ENCODE measurements at regions not wholly inside any gene's neighbourhood (a gene's known extent, or its start where the extent isn't known, plus 50 kb on each side); places are given as distances from the start of the nearest gene placed in this dataset.
"Not testable (repeated sequence)": the region's sequence is repeated elsewhere in the genome, so short reads cannot be mapped to it uniquely, and the experiment has no call there.

DNA sequence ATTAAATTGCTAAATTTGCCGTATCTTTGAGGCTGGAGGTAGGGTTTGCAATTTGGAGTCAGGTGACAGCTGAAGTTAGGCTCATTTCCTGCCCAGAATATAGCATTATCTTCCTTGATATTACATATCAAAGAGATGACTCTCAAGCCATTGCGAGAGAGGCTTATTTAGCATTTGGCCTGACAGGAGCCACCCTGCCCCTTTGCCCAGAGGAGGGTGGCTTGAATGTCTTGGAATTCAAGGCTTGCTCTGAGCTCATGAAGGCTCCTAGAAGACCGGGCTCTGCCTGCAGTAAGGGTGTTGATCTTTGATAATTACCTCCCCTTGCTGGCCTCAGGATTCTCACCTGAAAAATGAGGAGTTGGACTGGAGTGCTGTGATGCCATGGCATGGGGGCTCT lies 251.4 kb upstream of the C2CD4B start:
- Histone ChIP-seq H3K27ac (ENCODE audit: low read length) (no peak overlapping the region), H2AFZ (ENCODE audit: low read length) (no peak overlapping the region), H3K36me3 (replicated peaks; ENCODE audit: insufficient read depth, low read length) (no peaks in the 10 kb centered on the region), H4K20me1 (ENCODE audit: insufficient read depth, low read length) (no peaks in the 10 kb centered on the region), H3K4me1 (ENCODE audit: low read length) (no peaks in the 10 kb centered on the region), H3K27me3 (replicated peaks; ENCODE audit: insufficient read depth, low read length) (no peaks in the 10 kb centered on the region), H3K9ac (ENCODE audit: low read length) (no peak overlapping the region), H3K4me3 (ENCODE audit: low read length) (no peak overlapping the region), H3K79me2 (ENCODE audit: low read length) (no peaks in the 10 kb centered on the region), H3K4me2 (ENCODE audit: low read depth, low read length) (no peak overlapping the region), H3K9me3 (replicated peaks; ENCODE audit: insufficient read depth, low read length) (no peaks in the 10 kb centered on the region), H3K9me2 (replicated peaks; ENCODE audit: insufficient read depth, low read length) (no peaks in the 10 kb centered on the region), H3F3A (ENCODE audit: insufficient read depth, low read length) (no peaks in the 10 kb centered on the region)
- TF ChIP-seq, protein P1, sequence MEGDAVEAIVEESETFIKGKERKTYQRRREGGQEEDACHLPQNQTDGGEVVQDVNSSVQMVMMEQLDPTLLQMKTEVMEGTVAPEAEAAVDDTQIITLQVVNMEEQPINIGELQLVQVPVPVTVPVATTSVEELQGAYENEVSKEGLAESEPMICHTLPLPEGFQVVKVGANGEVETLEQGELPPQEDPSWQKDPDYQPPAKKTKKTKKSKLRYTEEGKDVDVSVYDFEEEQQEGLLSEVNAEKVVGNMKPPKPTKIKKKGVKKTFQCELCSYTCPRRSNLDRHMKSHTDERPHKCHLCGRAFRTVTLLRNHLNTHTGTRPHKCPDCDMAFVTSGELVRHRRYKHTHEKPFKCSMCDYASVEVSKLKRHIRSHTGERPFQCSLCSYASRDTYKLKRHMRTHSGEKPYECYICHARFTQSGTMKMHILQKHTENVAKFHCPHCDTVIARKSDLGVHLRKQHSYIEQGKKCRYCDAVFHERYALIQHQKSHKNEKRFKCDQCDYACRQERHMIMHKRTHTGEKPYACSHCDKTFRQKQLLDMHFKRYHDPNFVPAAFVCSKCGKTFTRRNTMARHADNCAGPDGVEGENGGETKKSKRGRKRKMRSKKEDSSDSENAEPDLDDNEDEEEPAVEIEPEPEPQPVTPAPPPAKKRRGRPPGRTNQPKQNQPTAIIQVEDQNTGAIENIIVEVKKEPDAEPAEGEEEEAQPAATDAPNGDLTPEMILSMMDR (IDR thresholded peaks at IDR 0.05; ENCODE audit: low read length) = no peak
- DNase-seq = no peak

GRCh38 chr15:62417439-62417838 lies 252.4 kb upstream of the C2CD4B start:
- Histone ChIP-seq H3K4me2 (ENCODE audit: low read depth, low read length) (no peak overlapping the region), H3K4me1 (ENCODE audit: low read length) (no peaks in the 10 kb centered on the region), H2AFZ (ENCODE audit: low read length) (no peak overlapping the region), H3K9me3 (replicated peaks; ENCODE audit: insufficient read depth, low read length) (no peaks in the 10 kb centered on the region), H3K79me2 (ENCODE audit: low read length) (no peaks in the 10 kb centered on the region), H3K27me3 (replicated peaks; ENCODE audit: insufficient read depth, low read length) (no peaks in the 10 kb centered on the region), H3K4me3 (ENCODE audit: low read length) (no peak overlapping the region), H3K27ac (ENCODE audit: low read length) (no peak overlapping the region), H3K9me2 (replicated peaks; ENCODE audit: insufficient read depth, low read length) (no peaks in the 10 kb centered on the region), H4K20me1 (ENCODE audit: insufficient read depth, low read length) (no peaks in the 10 kb centered on the region), H3F3A (ENCODE audit: insufficient read depth, low read length) (no peaks in the 10 kb centered on the region), H3K36me3 (replicated peaks; ENCODE audit: insufficient read depth, low read length) (no peaks in the 10 kb centered on the region), H3K9ac (ENCODE audit: low read length) (no peak overlapping the region)
- no peak for DNase-seq
- no peak for TF ChIP-seq EZH2phosphoT487 (IDR thresholded peaks at IDR 0.05; ENCODE audit: low read length)
- TF ChIP-seq EZH2 (optimal IDR thresholded peaks at IDR 0.05; ENCODE audit: low read depth, low read length) = no peak

DNA sequence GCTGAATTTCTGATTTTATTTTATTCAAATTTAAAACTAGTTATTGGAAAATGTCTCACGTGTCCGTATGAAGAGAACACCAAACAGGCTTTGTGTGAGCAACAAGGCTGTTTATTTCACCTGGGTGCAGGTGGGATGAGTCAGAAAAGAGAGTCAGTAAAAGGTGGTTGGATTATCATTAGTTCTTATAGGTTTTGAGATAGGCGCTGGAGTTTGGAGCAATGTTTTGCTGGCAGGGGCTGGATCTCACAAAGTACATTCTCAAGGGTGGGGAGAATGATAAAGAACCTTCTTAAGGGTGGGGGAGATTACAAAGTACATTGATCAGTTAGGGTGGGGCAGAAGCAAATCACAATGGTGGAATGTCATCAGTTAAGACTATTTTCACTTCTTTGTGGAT lies 253.4 kb upstream of the C2CD4B start:
- not testable (repeated sequence) for H3K4me2 ChIP-seq (ENCODE audit: low read depth, low read length); H3K4me1 ChIP-seq (ENCODE audit: low read length); H3K9me2 ChIP-seq (replicated peaks; ENCODE audit: insufficient read depth, low read length); DNase-seq; H3K27ac ChIP-seq (ENCODE audit: low read length); H2AFZ ChIP-seq (ENCODE audit: low read length); H3K36me3 ChIP-seq (replicated peaks; ENCODE audit: insufficient read depth, low read length); H3K9ac ChIP-seq (ENCODE audit: low read length); H3K9me3 ChIP-seq (replicated peaks; ENCODE audit: insufficient read depth, low read length); H3K79me2 ChIP-seq (ENCODE audit: low read length); H3F3A ChIP-seq (ENCODE audit: insufficient read depth, low read length); H3K4me3 ChIP-seq (ENCODE audit: low read length); H3K27me3 ChIP-seq (replicated peaks; ENCODE audit: insufficient read depth, low read length); H4K20me1 ChIP-seq (ENCODE audit: insufficient read depth, low read length)

- Histone ChIP-seq H3K36me3 (replicated peaks; ENCODE audit: insufficient read depth, low read length) (no peaks in the 10 kb centered on the region), H3K79me2 (ENCODE audit: low read length) (no peaks in the 10 kb centered on the region), H3K27ac (ENCODE audit: low read length) (no peak overlapping the region), H3K9ac (ENCODE audit: low read length) (no peak overlapping the region), H3K4me2 (ENCODE audit: low read depth, low read length) (no peak overlapping the region), H3K4me3 (ENCODE audit: low read length) (no peak overlapping the region), H3K27me3 (replicated peaks; ENCODE audit: insufficient read depth, low read length) (no peaks in the 10 kb centered on the region), H4K20me1 (ENCODE audit: insufficient read depth, low read length) (no peaks in the 10 kb centered on the region), H3K9me3 (replicated peaks; ENCODE audit: insufficient read depth, low read length) (no peaks in the 10 kb centered on the region), H3K4me1 (ENCODE audit: low read length) (no peaks in the 10 kb centered on the region), H3F3A (ENCODE audit: insufficient read depth, low read length) (no peaks in the 10 kb centered on the region), H2AFZ (ENCODE audit: low read length) (no peak overlapping the region), H3K9me2 (replicated peaks; ENCODE audit: insufficient read depth, low read length) (no peaks in the 10 kb centered on the region)
- TF ChIP-seq EZH2phosphoT487 (IDR thresholded peaks at IDR 0.05; ENCODE audit: low read length) (no peak), EZH2 (optimal IDR thresholded peaks at IDR 0.05; ENCODE audit: low read depth, low read length) (no peak)
- TF ChIP-seq, protein P1 (IDR thresholded peaks at IDR 0.05; ENCODE audit: low read length) = no peak
- no peak for DNase-seq
Measured at GRCh38 chr15:62419192-62419591, 254.1 kb upstream of the C2CD4B start.

- H3K36me3 ChIP-seq (replicated peaks; ENCODE audit: insufficient read depth, low read length); H3K4me2 ChIP-seq (ENCODE audit: low read depth, low read length); H3K79me2 ChIP-seq (ENCODE audit: low read length); H3K9ac ChIP-seq (ENCODE audit: low read length); H3F3A ChIP-seq (ENCODE audit: insufficient read depth, low read length); DNase-seq; H3K4me3 ChIP-seq (ENCODE audit: low read length); H2AFZ ChIP-seq (ENCODE audit: low read length); H3K27me3 ChIP-seq (replicated peaks; ENCODE audit: insufficient read depth, low read length); H3K9me2 ChIP-seq (replicated peaks; ENCODE audit: insufficient read depth, low read length); H3K27ac ChIP-seq (ENCODE audit: low read length); H3K4me1 ChIP-seq (ENCODE audit: low read length); H3K9me3 ChIP-seq (replicated peaks; ENCODE audit: insufficient read depth, low read length); H4K20me1 ChIP-seq (ENCODE audit: insufficient read depth, low read length): not testable (repeated sequence)
Measured at GRCh38 chr15:62420371-62420770, 255.3 kb upstream of the C2CD4B start.

All from MM.1S (cell line).